A549 (cell line): ENCODE measurements at regions not wholly inside any gene's neighbourhood (a gene's known extent, or its start where the extent isn't known, plus 50 kb on each side); places are given as distances from the start of the nearest gene placed in this dataset.
"Not testable (repeated sequence)": the region's sequence is repeated elsewhere in the genome, so short reads cannot be mapped to it uniquely, and the experiment has no call there.

Source experiments
- ATAC-seq, 2 experiments: fragments of 200-7000 bp in 1 of 2; fragments of >200 bp in 1 of 2; cut with Nextera tagmentation in 1 of 2; cut with Tn5 transposase in 1 of 2; 3 replicates each; pipeline versions ENCODE4 v1.8.0 to v1.9.1; 2018 to 2020; ENCODE audit warnings: mild to moderate bottlenecking in 1 of 2, moderate library complexity in 1 of 2
- CTCF ChIA-PET: fragments of 300-600 bp; sonication (Branson Sonifier 250); formaldehyde crosslinking; extraction: SDS; loops from one replicate; lab custom pipeline; 2021; ENCODE audit warnings: antibody characterized with exemption, inconsistent platforms; lab: Yijun Ruan, JAX
- POLR2A ChIA-PET: fragments of 350-600 bp; formaldehyde crosslinking; extraction: SDS; loops from one replicate; lab custom pipeline; 2021; ENCODE audit warnings: antibody characterized with exemption, inconsistent platforms; lab: Yijun Ruan, JAX
- DNase-seq, 2 experiments: peaks; one replicate each; pipeline versions ENCODE4 v3.0.0 to v3.0.0-alpha.2; 2011 to 2016; ENCODE audit warnings: low read depth in 1 of 2, low spot score in 1 of 2
- FAIRE-seq: peaks from 2 replicates; lab custom pipeline; 2011; peaks lifted over from hg19 to GRCh38; lab: Jason Lieb, UNC
- H3K27ac ChIP-seq, 2 experiments: fragments of >200 bp; sonication (Bioruptor Twin); formaldehyde crosslinking; 3 replicates each; pipeline ENCODE4 v1.5.1; 2016 to 2017
- H3K4me1 ChIP-seq: fragments of >200 bp; sonication (Bioruptor Twin); formaldehyde crosslinking; 3 replicates; pipeline ENCODE4 v1.6.1; 2016
- H3K4me2 ChIP-seq: fragments of >200 bp; sonication (Bioruptor Twin); formaldehyde crosslinking; 3 replicates; pipeline ENCODE4 v1.6.1; 2016
- H3K4me3 ChIP-seq: fragments of >200 bp; sonication (Bioruptor Twin); formaldehyde crosslinking; 3 replicates; pipeline ENCODE4 v1.5.1; 2016
- H3K9me3 ChIP-seq: fragments of >200 bp; sonication (Bioruptor Twin); formaldehyde crosslinking; 3 replicates; pipeline ENCODE4 v1.6.1; 2016
- FOSL2 ChIP-seq, 2 experiments: fragments of 450-650 bp in 1 of 2; fragments of >200 bp in 1 of 2; sonication (Bioruptor Twin) in 1 of 2; formaldehyde crosslinking; IDR thresholded peaks; 2 replicates each; pipeline versions ENCODE4 v1.5.0 to v1.6.1; 2016 to 2020; ENCODE audit warnings: mild to moderate bottlenecking in 1 of 2, moderate library complexity in 1 of 2
- HDAC2 ChIP-seq: fragments of 200-600 bp; sonication (generic); IDR thresholded peaks from 2 replicates; pipeline ENCODE4 v1.6.1; 2016
- HOXA7 ChIP-seq: fragments of 250-450 bp; sonication (Bioruptor Pico); IDR thresholded peaks from 2 replicates; pipeline ENCODE4 v1.5.0; 2020; ENCODE audit warnings: mild to moderate bottlenecking, moderate library complexity
- JUNB ChIP-seq: fragments of >200 bp; sonication (Bioruptor Twin); formaldehyde crosslinking; IDR thresholded peaks from 2 replicates; pipeline ENCODE4 v1.6.1; 2016
- MAFK ChIP-seq: fragments of 450-650 bp; IDR thresholded peaks from 2 replicates; pipeline ENCODE4 v1.6.1; 2014; ENCODE audit not compliant: partially characterized antibody
- NPAS2 ChIP-seq: fragments of 250-450 bp; sonication (Bioruptor Pico); IDR thresholded peaks from 2 replicates; pipeline ENCODE4 v1.8.0; 2022; ENCODE audit warnings: mild to moderate bottlenecking, moderate library complexity, borderline replicate concordance
- PHF8 ChIP-seq: fragments of 200-600 bp; sonication (generic); IDR thresholded peaks from 2 replicates; pipeline ENCODE4 v1.6.1; 2016; ENCODE audit warnings: low read depth, mild to moderate bottlenecking, antibody characterized with exemption, moderate library complexity, borderline replicate concordance
- RCOR1 ChIP-seq: fragments of 150-350 bp; IDR thresholded peaks from 2 replicates; pipeline ENCODE4 v1.6.1; 2014; ENCODE audit warnings: antibody characterized with exemption, low read length, low read depth
- RFX5 ChIP-seq: fragments of 450-650 bp; IDR thresholded peaks from 2 replicates; pipeline ENCODE4 v1.7.1; 2014; ENCODE audit warnings: antibody characterized with exemption, mild to moderate bottlenecking, moderate library complexity
- TFCP2L1 ChIP-seq: fragments of 250-450 bp; sonication (Bioruptor Pico); IDR thresholded peaks from 2 replicates; pipeline ENCODE4 v1.5.0; 2021; ENCODE audit warnings: mild to moderate bottlenecking
- TP53 ChIP-seq: fragments of 250-450 bp; sonication (Bioruptor Pico); IDR thresholded peaks from 2 replicates; pipeline ENCODE4 v1.5.0; 2021; ENCODE audit warnings: mild to moderate bottlenecking, moderate library complexity
- ZNF302 ChIP-seq: fragments of 250-450 bp; sonication (Bioruptor Pico); IDR thresholded peaks from 2 replicates; pipeline ENCODE4 v1.9.0; 2021; ENCODE audit warnings: inconsistent platforms, mild to moderate bottlenecking, moderate library complexity
- WGBS: methylation state at CpG from one replicate; pipeline ENCODE4 v1.1.6; 2017; ENCODE audit errors: missing lambda C conversion rate; 5-methylcytosine and 5-hydroxymethylcytosine counted together
- TF ChIP-seq, protein P1 (sequence below): fragments of 200-600 bp; sonication (generic); IDR thresholded peaks from 2 replicates; pipeline ENCODE4 v1.6.1; 2016; ENCODE audit warnings: antibody characterized with exemption, mild to moderate bottlenecking, moderate library complexity
- TF ChIP-seq, protein P2 (sequence below): fragments of >200 bp; sonication (Bioruptor Twin); formaldehyde crosslinking; IDR thresholded peaks from 3 replicates; pipeline ENCODE4 v1.6.1; 2016
- TF ChIP-seq, protein P3 (sequence below): fragments of >200 bp; sonication (Bioruptor Twin); formaldehyde crosslinking; IDR thresholded peaks from 2 replicates; pipeline ENCODE4 v1.6.1; 2016
- TF ChIP-seq, protein P4 (sequence below): fragments of 450-650 bp; IDR thresholded peaks from 2 replicates; pipeline ENCODE4 v1.6.1; 2014; ENCODE audit warnings: antibody characterized with exemption

DNA sequence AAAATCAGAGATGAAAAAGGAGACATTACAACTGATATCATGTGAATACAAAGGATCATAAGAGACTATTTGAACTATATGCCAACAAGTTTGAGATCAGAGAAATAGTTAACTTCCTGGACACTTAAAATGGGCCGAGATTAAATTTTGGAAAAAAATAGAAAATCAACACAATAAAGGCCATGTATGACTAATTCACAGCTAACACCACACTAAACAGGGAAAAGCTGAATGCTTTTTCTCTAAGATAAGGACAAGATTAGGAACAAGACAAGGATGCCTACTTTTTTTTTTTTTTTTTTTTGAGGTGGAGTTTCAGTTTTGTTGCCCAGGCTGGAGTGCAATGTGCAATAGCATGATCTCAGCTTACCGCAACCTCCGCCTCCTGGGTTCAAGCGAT, 151.4 kb upstream of the MAGI2 start:
- Histone ChIP-seq H3K4me1 (no peaks in the 10 kb centered on the region), H3K27ac (no peak overlapping the region), H3K4me2 (no peak overlapping the region), H3K4me3 (no peak overlapping the region), H3K9me3 (no peaks in the 10 kb centered on the region)
- TF ChIP-seq RFX5 (no peak), TFCP2L1 (CRISPR knock-in tag) (no peak), MAFK (no peak), TP53 (CRISPR knock-in tag) (no peak)
- TF ChIP-seq, protein P1, sequence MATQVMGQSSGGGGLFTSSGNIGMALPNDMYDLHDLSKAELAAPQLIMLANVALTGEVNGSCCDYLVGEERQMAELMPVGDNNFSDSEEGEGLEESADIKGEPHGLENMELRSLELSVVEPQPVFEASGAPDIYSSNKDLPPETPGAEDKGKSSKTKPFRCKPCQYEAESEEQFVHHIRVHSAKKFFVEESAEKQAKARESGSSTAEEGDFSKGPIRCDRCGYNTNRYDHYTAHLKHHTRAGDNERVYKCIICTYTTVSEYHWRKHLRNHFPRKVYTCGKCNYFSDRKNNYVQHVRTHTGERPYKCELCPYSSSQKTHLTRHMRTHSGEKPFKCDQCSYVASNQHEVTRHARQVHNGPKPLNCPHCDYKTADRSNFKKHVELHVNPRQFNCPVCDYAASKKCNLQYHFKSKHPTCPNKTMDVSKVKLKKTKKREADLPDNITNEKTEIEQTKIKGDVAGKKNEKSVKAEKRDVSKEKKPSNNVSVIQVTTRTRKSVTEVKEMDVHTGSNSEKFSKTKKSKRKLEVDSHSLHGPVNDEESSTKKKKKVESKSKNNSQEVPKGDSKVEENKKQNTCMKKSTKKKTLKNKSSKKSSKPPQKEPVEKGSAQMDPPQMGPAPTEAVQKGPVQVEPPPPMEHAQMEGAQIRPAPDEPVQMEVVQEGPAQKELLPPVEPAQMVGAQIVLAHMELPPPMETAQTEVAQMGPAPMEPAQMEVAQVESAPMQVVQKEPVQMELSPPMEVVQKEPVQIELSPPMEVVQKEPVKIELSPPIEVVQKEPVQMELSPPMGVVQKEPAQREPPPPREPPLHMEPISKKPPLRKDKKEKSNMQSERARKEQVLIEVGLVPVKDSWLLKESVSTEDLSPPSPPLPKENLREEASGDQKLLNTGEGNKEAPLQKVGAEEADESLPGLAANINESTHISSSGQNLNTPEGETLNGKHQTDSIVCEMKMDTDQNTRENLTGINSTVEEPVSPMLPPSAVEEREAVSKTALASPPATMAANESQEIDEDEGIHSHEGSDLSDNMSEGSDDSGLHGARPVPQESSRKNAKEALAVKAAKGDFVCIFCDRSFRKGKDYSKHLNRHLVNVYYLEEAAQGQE, result no peak
- FAIRE-seq (no peak), ATAC-seq (no peak), DNase-seq (no peak)
- ChIA-PET CTCF (no interaction called here), POLR2A (no interaction called here)
- 75% methylated on average over 4 of the region's 4 CpGs for WGBS

DNA sequence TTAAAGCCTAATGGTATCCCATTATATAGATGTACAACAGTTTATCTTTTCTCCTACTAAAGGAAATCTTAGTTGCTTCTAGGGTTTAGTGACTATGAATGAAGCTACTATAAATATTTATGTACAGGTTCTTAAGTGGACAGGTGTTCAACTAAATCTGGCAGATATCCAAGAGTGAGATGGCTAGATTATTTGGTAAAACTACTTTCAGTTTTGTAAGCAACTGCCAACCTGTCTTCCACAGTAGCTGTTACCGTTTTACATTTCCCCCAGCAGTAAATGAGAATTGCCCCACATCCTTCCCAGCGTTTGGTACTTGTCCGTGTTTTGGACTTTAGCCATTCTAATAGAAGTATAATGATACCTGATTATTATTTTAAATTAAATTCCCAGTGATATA, 144.9 kb upstream of the MAGI2 start:
- POLR2A ChIA-PET, result no interaction called here
- WGBS, result 66% methylated on average over 3 of the region's 3 CpGs
- Histone ChIP-seq H3K4me3 (no peak overlapping the region), H3K4me2 (no peak overlapping the region), H3K27ac (no peak overlapping the region), H3K4me1 (no peaks in the 10 kb centered on the region), H3K9me3 (no peaks in the 10 kb centered on the region)
- CTCF ChIA-PET, result no interaction called here
- FAIRE-seq (no peak), ATAC-seq (no peak), DNase-seq (no peak)
- TF ChIP-seq, protein P2, sequence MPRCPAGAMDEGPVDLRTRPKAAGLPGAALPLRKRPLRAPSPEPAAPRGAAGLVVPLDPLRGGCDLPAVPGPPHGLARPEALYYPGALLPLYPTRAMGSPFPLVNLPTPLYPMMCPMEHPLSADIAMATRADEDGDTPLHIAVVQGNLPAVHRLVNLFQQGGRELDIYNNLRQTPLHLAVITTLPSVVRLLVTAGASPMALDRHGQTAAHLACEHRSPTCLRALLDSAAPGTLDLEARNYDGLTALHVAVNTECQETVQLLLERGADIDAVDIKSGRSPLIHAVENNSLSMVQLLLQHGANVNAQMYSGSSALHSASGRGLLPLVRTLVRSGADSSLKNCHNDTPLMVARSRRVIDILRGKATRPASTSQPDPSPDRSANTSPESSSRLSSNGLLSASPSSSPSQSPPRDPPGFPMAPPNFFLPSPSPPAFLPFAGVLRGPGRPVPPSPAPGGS, result no peak

DNA sequence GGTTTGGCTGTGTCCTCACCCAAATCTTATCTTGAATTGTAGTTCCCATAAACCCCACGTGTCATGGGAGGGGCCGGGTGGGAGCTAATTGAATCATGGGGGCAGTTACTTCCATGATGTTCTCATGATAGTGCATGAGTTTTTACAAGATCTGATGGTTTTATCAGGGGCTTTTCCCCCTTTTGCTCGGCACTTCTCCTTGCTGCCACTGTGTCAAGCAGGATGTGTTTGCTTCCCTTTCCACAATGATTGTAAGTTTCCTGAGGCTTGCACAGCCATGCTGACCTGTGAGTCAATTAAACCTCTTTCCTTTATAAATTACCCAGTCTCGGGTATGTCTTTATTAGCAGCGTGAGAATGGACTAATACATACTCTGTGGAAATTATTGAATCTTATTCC, 141.2 kb upstream of the MAGI2 start:
- FAIRE-seq, H3K4me2 ChIP-seq, ATAC-seq, H3K4me1 ChIP-seq, CTCF ChIA-PET, POLR2A ChIA-PET, DNase-seq, H3K27ac ChIP-seq, H3K9me3 ChIP-seq, H3K4me3 ChIP-seq: not testable (repeated sequence)
- WGBS, result 80% methylated on average over 5 of the region's 5 CpGs

DNA sequence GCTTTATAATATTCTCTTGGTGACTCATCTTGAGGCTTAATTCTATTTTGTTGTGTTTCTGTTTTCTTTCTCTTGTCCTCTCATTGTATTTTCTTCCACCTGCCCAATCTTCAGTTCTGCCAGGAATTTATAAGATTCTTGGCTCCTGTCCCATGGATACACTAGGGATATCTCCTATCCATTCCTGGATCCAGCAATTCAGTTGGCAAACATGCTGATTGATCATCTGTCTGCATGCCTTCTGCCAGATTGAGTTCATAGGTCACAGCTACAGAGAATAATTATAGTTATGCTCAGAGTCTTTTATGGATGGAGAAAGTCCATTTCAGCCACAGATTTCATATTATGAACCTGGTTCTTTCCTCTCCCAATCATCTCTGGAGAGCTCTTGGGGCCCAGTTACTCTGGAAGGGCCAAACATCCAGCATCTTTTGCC, 140.4 kb upstream of the MAGI2 start:
- DNase-seq (no peak), ATAC-seq (no peak), FAIRE-seq (no peak)
- Histone ChIP-seq H3K9me3 (no peaks in the 10 kb centered on the region), H3K4me3 (no peak overlapping the region), H3K27ac (no peak overlapping the region), H3K4me2 (no peak overlapping the region), H3K4me1 (no peaks in the 10 kb centered on the region)
- TF ChIP-seq JUNB, result no peak
- no peak for TF ChIP-seq FOSL2 (IDR thresholded peaks at IDR 0.05)
- TF ChIP-seq FOSL2 (CRISPR knock-in tag; IDR thresholded peaks at IDR 0.05), result no peak
- no peak for TF ChIP-seq HOXA7 (CRISPR knock-in tag)
- TF ChIP-seq NPAS2 (CRISPR knock-in tag), result no peak
- TF ChIP-seq ZNF302 (CRISPR knock-in tag), result no peak
- TF ChIP-seq RCOR1, result no peak
- TF ChIP-seq, protein P2, result no peak
- TF ChIP-seq PHF8, result no peak
- no peak for TF ChIP-seq HDAC2
- TF ChIP-seq, protein P3, sequence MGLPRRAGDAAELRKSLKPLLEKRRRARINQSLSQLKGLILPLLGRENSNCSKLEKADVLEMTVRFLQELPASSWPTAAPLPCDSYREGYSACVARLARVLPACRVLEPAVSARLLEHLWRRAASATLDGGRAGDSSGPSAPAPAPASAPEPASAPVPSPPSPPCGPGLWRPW, result no peak
- TF ChIP-seq, protein P4, sequence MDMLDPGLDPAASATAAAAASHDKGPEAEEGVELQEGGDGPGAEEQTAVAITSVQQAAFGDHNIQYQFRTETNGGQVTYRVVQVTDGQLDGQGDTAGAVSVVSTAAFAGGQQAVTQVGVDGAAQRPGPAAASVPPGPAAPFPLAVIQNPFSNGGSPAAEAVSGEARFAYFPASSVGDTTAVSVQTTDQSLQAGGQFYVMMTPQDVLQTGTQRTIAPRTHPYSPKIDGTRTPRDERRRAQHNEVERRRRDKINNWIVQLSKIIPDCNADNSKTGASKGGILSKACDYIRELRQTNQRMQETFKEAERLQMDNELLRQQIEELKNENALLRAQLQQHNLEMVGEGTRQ, result no peak
- CTCF ChIA-PET, result no interaction called here
- POLR2A ChIA-PET, result no interaction called here
